GM10266 (cell line): ENCODE measurements at regions not wholly inside any gene's neighbourhood (a gene's known extent, or its start where the extent isn't known, plus 50 kb on each side); places are given as distances from the start of the nearest gene placed in this dataset.
"Not testable (repeated sequence)": the region's sequence is repeated elsewhere in the genome, so short reads cannot be mapped to it uniquely, and the experiment has no call there.

Experiments used
- DNase-seq: peaks from one replicate; pipeline ENCODE4 v3.0.0; 2012; ENCODE audit errors: extremely low spot score
- CTCF ChIP-seq: IDR thresholded peaks from 2 replicates; pipeline ENCODE4 v1.5.1; 2012; ENCODE audit warnings: mild to moderate bottlenecking, low read depth; ENCODE audit not compliant: control insufficient read depth, insufficient read depth; ENCODE audit errors: missing control alignments

GRCh38 chr12:77224346-77224745 lies 159.0 kb upstream of the E2F7 start:
- TF ChIP-seq CTCF, result no peak
- no peak for DNase-seq

GRCh38 chr12:77222336-77222735 lies 157.0 kb upstream of the E2F7 start:
- TF ChIP-seq CTCF, result no peak
- no peak for DNase-seq

- no peak for DNase-seq
- TF ChIP-seq CTCF, result no peak
Measured at GRCh38 chr12:77220586-77220985, 155.2 kb upstream of the E2F7 start.

- TF ChIP-seq CTCF, result no peak
- no peak for DNase-seq
Measured at GRCh38 chr12:77218278-77218677, 152.9 kb upstream of the E2F7 start.

- not testable (repeated sequence) for DNase-seq
Measured at GRCh38 chr12:77216136-77216535, 150.8 kb upstream of the E2F7 start.

- DNase-seq, result no peak
- no peak for TF ChIP-seq CTCF
Measured at GRCh38 chr12:77214136-77214535, 148.8 kb upstream of the E2F7 start.

GRCh38 chr12:77213319-77213718 lies 147.9 kb upstream of the E2F7 start:
- no peak for TF ChIP-seq CTCF
- no peak for DNase-seq

- TF ChIP-seq CTCF, result no peak
- DNase-seq, result no peak
Measured at GRCh38 chr12:77210724-77211123, 145.4 kb upstream of the E2F7 start.
